Stomach (tissue), 4 donors: ENCODE measurements at regions not wholly inside any gene's neighbourhood (a gene's known extent, or its start where the extent isn't known, plus 50 kb on each side); places are given as distances from the start of the nearest gene placed in this dataset.

ENCODE experiments used
- EP300 ChIP-seq: sonication (generic); formaldehyde crosslinking; IDR thresholded peaks from one replicate; pipeline ENCODE4 v1.6.1; 2017; ENCODE audit warnings: antibody characterized with exemption
- POLR2A ChIP-seq, 4 donors: fragments of 450-650 bp; IDR thresholded peaks; one replicate each; pipeline ENCODE4 v1.6.1; 2016; ENCODE audit warnings: antibody characterized with exemption in 4 of 4, control low read depth in 2 of 4, mild to moderate bottlenecking in 1 of 4, moderate library complexity in 1 of 4
- TF ChIP-seq, protein P1 (sequence below), 7 experiments: fragments of 450-650 bp in 4 of 7; fragments of 200-600 bp in 3 of 7; sonication (generic) in 3 of 7; IDR thresholded peaks; one replicate each; pipeline ENCODE4 v1.5.1; 2016 to 2019; ENCODE audit warnings: antibody characterized with exemption in 7 of 7, control low read depth in 2 of 7, mild to moderate bottlenecking in 1 of 7

DNA sequence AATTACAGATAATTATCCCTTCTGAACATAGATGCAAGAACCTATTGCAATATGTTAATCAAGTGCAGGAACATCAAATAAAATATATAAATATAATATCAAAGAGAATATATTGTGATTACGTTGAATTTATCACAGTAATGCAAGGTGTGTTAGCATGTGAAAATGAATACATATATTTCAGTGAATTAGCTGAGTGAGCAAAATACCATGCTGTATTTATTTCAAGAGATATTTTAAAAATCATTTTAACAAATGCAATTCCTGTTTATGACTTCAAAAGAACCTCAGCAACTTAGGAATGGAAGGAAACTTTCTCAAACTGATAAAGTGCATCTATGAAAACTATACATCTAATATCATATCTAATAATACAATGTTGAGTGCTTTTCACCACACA is 856.9 kb upstream of the PTPRD start:
- TF ChIP-seq, protein P1, sequence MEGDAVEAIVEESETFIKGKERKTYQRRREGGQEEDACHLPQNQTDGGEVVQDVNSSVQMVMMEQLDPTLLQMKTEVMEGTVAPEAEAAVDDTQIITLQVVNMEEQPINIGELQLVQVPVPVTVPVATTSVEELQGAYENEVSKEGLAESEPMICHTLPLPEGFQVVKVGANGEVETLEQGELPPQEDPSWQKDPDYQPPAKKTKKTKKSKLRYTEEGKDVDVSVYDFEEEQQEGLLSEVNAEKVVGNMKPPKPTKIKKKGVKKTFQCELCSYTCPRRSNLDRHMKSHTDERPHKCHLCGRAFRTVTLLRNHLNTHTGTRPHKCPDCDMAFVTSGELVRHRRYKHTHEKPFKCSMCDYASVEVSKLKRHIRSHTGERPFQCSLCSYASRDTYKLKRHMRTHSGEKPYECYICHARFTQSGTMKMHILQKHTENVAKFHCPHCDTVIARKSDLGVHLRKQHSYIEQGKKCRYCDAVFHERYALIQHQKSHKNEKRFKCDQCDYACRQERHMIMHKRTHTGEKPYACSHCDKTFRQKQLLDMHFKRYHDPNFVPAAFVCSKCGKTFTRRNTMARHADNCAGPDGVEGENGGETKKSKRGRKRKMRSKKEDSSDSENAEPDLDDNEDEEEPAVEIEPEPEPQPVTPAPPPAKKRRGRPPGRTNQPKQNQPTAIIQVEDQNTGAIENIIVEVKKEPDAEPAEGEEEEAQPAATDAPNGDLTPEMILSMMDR (IDR thresholded peaks at IDR 0.05), result no peak
- no peak for TF ChIP-seq POLR2A (IDR thresholded peaks at IDR 0.05)
- TF ChIP-seq EP300, result no peak
